ENCODE measurements at regions not wholly inside any gene's neighbourhood (a gene's known extent, or its start where the extent isn't known, plus 50 kb on each side); places are given as distances from the start of the nearest gene placed in this dataset.

GRCh38 chr6:47413752-47414422, 63.7 kb upstream of the CD2AP start:
- Histone ChIP-seq H3K79me1 (ENCODE audit: low read length) (no peaks in the 10 kb centered on the region), H3K14ac (ENCODE audit: low read length) (no peak overlapping the region), H2BK5ac (ENCODE audit: low read depth, low read length, poor library complexity) (no peak overlapping the region), H4K8ac (ENCODE audit: low read depth, low read length) (no peak overlapping the region), H3K27me3 (ENCODE audit: insufficient read depth, low read length) (no peaks in the 10 kb centered on the region), H3K36me3 (ENCODE audit: control insufficient read depth in 1 of 2, insufficient read depth in 2 of 2, low read length in 2 of 2) (no peaks in the 10 kb centered on the region), H3K79me2 (ENCODE audit: control insufficient read depth, insufficient read depth, low read length, poor library complexity) (no peaks in the 10 kb centered on the region), H3K27ac (ENCODE audit: low read depth, low read length) (no peak overlapping the region), H3K18ac (ENCODE audit: low read length) (no peak overlapping the region), H3K9me3 (ENCODE audit: insufficient read depth, low read depth, low read length) (no peaks in the 10 kb centered on the region), H4K12ac (ENCODE audit: low read depth, low read length) (no peak overlapping the region), H2BK12ac (ENCODE audit: low read length) (no peak overlapping the region), H2AK5ac (ENCODE audit: low read length) (no peak overlapping the region), H3K4me3 (ENCODE audit: low read depth, low read length) (no peak overlapping the region), H2BK120ac (ENCODE audit: insufficient read depth, low read length, poor library complexity) (no peak overlapping the region), H3K4me2 (ENCODE audit: low read length) (peak overlapping the region; percentile 40), H3K4ac (ENCODE audit: low read depth, low read length) (no peak overlapping the region), H4K91ac (ENCODE audit: low read depth, low read length) (no peak overlapping the region), H3K9ac (ENCODE audit: low read length) (no peak overlapping the region), H3K23ac (ENCODE audit: low read length) (no peak overlapping the region), H3K4me1 (ENCODE audit: control insufficient read depth in 1 of 2, insufficient read depth in 2 of 2, low read length in 2 of 2) (peaks cover 0 to 2% of the 10 kb centered on the region in 2 experiments), H2AFZ (ENCODE audit: insufficient read depth, low read length, poor library complexity) (no peak overlapping the region)
- no CpG with 5 or more reads among the region's 4 CpGs for WGBS (ENCODE audit: extremely low coverage, insufficient coverage, insufficient read length)
- peak; percentile 16 to 74 for DNase-seq

DNA sequence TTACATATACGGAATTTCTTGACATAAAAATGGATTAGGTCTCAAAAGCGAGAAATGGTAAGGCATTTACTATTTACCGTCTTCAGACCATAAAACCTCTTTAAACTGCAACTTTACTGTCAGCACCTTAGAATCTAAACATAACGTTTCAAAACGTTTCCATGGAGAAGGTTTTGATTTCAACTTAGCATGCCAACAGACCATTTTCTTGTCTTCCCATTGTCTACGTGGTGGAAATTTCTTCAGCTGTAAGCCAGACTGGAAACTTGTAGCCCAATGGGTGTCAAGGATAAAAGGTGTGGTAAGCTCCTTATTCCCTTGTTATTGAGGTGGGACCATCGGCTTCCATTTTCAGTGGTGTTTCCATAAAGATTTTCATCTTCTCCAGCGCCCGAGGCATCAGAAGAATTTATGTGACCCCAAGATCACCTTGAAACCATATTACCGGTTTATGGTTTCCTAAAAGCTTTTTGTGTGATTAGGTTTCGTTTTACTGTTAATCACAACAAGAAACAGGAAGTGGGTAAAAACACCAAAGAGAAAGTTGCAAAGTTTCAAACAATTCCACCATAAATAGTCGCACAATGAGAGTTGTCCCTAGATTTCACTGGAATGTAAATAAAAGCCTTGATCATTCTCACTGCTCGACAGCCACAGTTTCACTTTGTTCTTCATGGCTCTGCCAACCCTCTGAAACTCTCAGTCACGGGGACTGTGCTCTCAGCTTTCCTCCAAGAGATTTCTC, 63.0 kb upstream of the CD2AP start:
- H3K4me1 ChIP-seq (ENCODE audit: control insufficient read depth in 1 of 2, insufficient read depth in 2 of 2, low read length in 2 of 2): peaks cover 0 to 2% of the 10 kb centered on the region in 2 experiments
- H4K8ac ChIP-seq (ENCODE audit: low read depth, low read length): no peak overlapping the region
- no peak overlapping the region for H3K9ac ChIP-seq (ENCODE audit: low read length)
- H2BK5ac ChIP-seq (ENCODE audit: low read depth, low read length, poor library complexity): no peak overlapping the region
- H4K91ac ChIP-seq (ENCODE audit: low read depth, low read length): no peak overlapping the region
- no peak overlapping the region for H2BK12ac ChIP-seq (ENCODE audit: low read length)
- H4K12ac ChIP-seq (ENCODE audit: low read depth, low read length): no peak overlapping the region
- no peak overlapping the region for H3K18ac ChIP-seq (ENCODE audit: low read length)
- H3K27ac ChIP-seq (ENCODE audit: low read depth, low read length): no peak overlapping the region
- H3K36me3 ChIP-seq (ENCODE audit: control insufficient read depth in 1 of 2, insufficient read depth in 2 of 2, low read length in 2 of 2): no peaks in the 10 kb centered on the region
- no CpG with 5 or more reads among the region's 14 CpGs for WGBS (ENCODE audit: extremely low coverage, insufficient coverage, insufficient read length)
- H3K27me3 ChIP-seq (ENCODE audit: insufficient read depth, low read length): no peaks in the 10 kb centered on the region
- no peak overlapping the region for H2AFZ ChIP-seq (ENCODE audit: insufficient read depth, low read length, poor library complexity)
- no peak overlapping the region for H2BK120ac ChIP-seq (ENCODE audit: insufficient read depth, low read length, poor library complexity)
- no peaks in the 10 kb centered on the region for H3K79me2 ChIP-seq (ENCODE audit: control insufficient read depth, insufficient read depth, low read length, poor library complexity)
- H3K23ac ChIP-seq (ENCODE audit: low read length): no peak overlapping the region
- H3K4me3 ChIP-seq (ENCODE audit: low read depth, low read length): no peak overlapping the region
- no peak overlapping the region for H3K14ac ChIP-seq (ENCODE audit: low read length)
- H3K9me3 ChIP-seq (ENCODE audit: insufficient read depth, low read depth, low read length): no peaks in the 10 kb centered on the region
- H3K79me1 ChIP-seq (ENCODE audit: low read length): no peaks in the 10 kb centered on the region
- DNase-seq: peak in 1 of 2 donors; percentile 30
- no peak overlapping the region for H3K4me2 ChIP-seq (ENCODE audit: low read length)
- H3K4ac ChIP-seq (ENCODE audit: low read depth, low read length): no peak overlapping the region
- H2AK5ac ChIP-seq (ENCODE audit: low read length): no peak overlapping the region

DNA sequence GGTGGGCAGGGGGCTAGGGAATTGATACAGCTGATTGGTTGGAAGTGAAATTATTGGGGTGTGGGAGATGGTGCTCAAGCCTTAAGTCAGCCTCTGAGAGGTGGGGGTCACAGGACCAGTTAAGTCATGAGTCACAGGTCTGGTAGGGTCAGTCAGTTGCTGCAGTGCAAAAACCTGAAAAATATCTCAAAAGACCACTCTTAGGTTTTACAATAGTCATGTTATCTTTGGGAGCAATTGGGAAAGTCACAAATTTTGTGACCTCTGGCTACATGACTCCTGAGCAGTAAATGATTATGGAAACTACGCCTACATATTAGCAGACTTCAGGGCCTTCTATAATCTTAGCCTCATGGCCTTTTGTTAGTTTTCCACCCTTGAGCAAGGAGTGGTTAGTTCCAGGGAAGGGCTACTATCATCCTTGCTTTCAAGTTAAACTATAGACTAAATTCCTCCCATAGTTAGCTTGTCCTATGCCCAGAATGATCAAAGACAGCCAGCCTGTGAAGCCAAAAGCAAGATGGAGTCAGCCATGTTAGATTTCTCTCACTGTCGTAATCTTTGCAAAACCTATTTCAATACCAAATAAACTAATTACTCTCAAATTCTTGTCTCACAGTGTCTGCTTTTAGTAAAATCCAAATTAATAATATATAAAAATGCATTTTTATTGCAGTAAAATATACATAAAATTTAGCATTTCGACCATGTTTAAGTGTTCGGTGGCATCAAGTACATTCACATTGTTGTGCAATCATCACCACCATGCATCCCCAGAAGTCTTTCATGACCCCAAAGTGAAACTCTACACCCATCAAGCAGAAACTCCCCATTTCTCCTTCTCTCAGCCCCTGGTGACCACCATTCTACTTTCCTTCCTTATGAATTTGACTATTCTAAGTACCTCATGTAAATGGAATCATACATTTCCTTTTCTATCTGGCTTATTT, 60.9 kb upstream of the CD2AP start:
- Histone ChIP-seq H3K4me2 (ENCODE audit: low read length) (no peak overlapping the region), H4K91ac (ENCODE audit: low read depth, low read length) (no peak overlapping the region), H2AFZ (ENCODE audit: insufficient read depth, low read length, poor library complexity) (no peak overlapping the region), H3K36me3 (ENCODE audit: control insufficient read depth in 1 of 2, insufficient read depth in 2 of 2, low read length in 2 of 2) (no peaks in the 10 kb centered on the region), H4K8ac (ENCODE audit: low read depth, low read length) (no peak overlapping the region), H3K27ac (ENCODE audit: low read depth, low read length) (no peak overlapping the region), H2BK12ac (ENCODE audit: low read length) (no peak overlapping the region), H2AK5ac (ENCODE audit: low read length) (no peak overlapping the region), H3K4me3 (ENCODE audit: low read depth, low read length) (no peak overlapping the region), H3K23ac (ENCODE audit: low read length) (no peak overlapping the region), H3K79me2 (ENCODE audit: control insufficient read depth, insufficient read depth, low read length, poor library complexity) (no peaks in the 10 kb centered on the region), H3K4ac (ENCODE audit: low read depth, low read length) (no peak overlapping the region), H2BK5ac (ENCODE audit: low read depth, low read length, poor library complexity) (no peak overlapping the region), H4K12ac (ENCODE audit: low read depth, low read length) (no peak overlapping the region), H3K9ac (ENCODE audit: low read length) (no peak overlapping the region), H3K9me3 (ENCODE audit: insufficient read depth, low read depth, low read length) (no peaks in the 10 kb centered on the region), H3K79me1 (ENCODE audit: low read length) (no peaks in the 10 kb centered on the region), H3K14ac (ENCODE audit: low read length) (no peak overlapping the region), H2BK120ac (ENCODE audit: insufficient read depth, low read length, poor library complexity) (no peak overlapping the region), H3K27me3 (ENCODE audit: insufficient read depth, low read length) (no peaks in the 10 kb centered on the region), H3K18ac (ENCODE audit: low read length) (no peak overlapping the region), H3K4me1 (ENCODE audit: control insufficient read depth in 1 of 2, insufficient read depth in 2 of 2, low read length in 2 of 2) (peaks cover 0 to 2% of the 10 kb centered on the region in 2 experiments)
- no CpG with 5 or more reads among the region's 4 CpGs for WGBS (ENCODE audit: extremely low coverage, insufficient coverage, insufficient read length)
- no peak for DNase-seq

DNA sequence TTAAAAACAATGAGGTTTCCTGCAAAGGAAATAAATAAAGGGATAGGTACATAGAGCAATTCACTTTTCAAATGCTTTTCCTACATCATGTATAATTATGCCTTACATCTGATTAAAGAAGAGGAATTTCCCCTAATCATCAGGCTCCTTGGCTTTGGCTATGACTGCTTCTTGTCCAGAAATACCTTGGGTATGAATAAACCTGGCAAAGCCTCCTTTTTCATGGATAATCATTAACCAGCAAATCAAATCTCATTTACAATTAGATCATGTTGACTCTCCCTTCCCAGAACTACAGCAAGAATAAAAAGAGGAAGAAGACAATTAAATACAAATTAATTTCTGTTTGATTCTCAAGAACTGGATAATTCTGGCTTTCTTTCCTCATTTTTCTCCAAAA, 58.0 kb upstream of the CD2AP start:
- no peak overlapping the region for H2BK12ac ChIP-seq (ENCODE audit: low read length)

More for the DNA sequence above, 58.0 kb upstream of the CD2AP start:
- H3K4me1 ChIP-seq (ENCODE audit: control insufficient read depth in 1 of 2, insufficient read depth in 2 of 2, low read length in 2 of 2): peaks cover 0 to under 1% of the 10 kb centered on the region in 2 experiments
- H2BK120ac ChIP-seq (ENCODE audit: insufficient read depth, low read length, poor library complexity): no peak overlapping the region
- H3K9ac ChIP-seq (ENCODE audit: low read length): no peak overlapping the region
- H3K9me3 ChIP-seq (ENCODE audit: insufficient read depth, low read depth, low read length): no peaks in the 10 kb centered on the region
- no peaks in the 10 kb centered on the region for H3K27me3 ChIP-seq (ENCODE audit: insufficient read depth, low read length)
- H3K18ac ChIP-seq (ENCODE audit: low read length): no peak overlapping the region
- no peak overlapping the region for H4K91ac ChIP-seq (ENCODE audit: low read depth, low read length)
- no peak overlapping the region for H3K14ac ChIP-seq (ENCODE audit: low read length)
- H3K4me3 ChIP-seq (ENCODE audit: low read depth, low read length): no peak overlapping the region
- H2AFZ ChIP-seq (ENCODE audit: insufficient read depth, low read length, poor library complexity): no peak overlapping the region
- DNase-seq: no peak
- no peak overlapping the region for H3K23ac ChIP-seq (ENCODE audit: low read length)
- no peak overlapping the region for H3K27ac ChIP-seq (ENCODE audit: low read depth, low read length)
- no peaks in the 10 kb centered on the region for H3K36me3 ChIP-seq (ENCODE audit: control insufficient read depth in 1 of 2, insufficient read depth in 2 of 2, low read length in 2 of 2)
- no peak overlapping the region for H2BK5ac ChIP-seq (ENCODE audit: low read depth, low read length, poor library complexity)
- no peaks in the 10 kb centered on the region for H3K79me2 ChIP-seq (ENCODE audit: control insufficient read depth, insufficient read depth, low read length, poor library complexity)
- H2AK5ac ChIP-seq (ENCODE audit: low read length): no peak overlapping the region
- no peak overlapping the region for H3K4me2 ChIP-seq (ENCODE audit: low read length)
- no peaks in the 10 kb centered on the region for H3K79me1 ChIP-seq (ENCODE audit: low read length)
- H4K12ac ChIP-seq (ENCODE audit: low read depth, low read length): no peak overlapping the region
- H3K4ac ChIP-seq (ENCODE audit: low read depth, low read length): no peak overlapping the region
- H4K8ac ChIP-seq (ENCODE audit: low read depth, low read length): no peak overlapping the region

Measured in trophoblast cell (in vitro differentiated cells and primary cell).